ENCODE measurements at regions not wholly inside any gene's neighbourhood (a gene's known extent, or its start where the extent isn't known, plus 50 kb on each side); places are given as distances from the start of the nearest gene placed in this dataset.
A peak's percentile ranks its signal among the peaks of the same experiment; 100 is the strongest.

DNA sequence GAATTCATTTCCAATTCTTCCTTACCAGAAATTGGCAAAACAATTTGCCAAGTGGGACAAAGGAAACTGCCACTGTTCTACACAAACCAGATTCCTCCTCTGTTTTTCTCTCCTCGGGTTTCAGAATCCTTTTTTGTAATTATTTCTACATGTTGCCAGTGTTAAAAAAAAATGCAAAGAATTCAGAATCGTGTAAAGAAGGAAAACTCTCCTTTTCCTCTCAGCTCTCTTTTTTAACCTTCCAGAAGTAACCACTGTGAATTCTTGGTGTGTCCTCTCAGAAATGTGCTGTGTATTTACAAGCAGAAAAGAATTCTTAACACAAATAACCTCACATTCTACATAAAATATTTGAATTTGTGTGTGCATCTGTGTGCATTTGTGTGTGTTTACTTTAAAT, 224.6 kb downstream of the DRD1 start:
- intact Hi-C loops (cut with DNase I; ENCODE audit: low total_unique reads) = no loop called here
- DNase-seq = no peak
- WGBS, 5 donors = 24 to 36% (median 25%) methylated on average over 2 of the region's 2 CpGs
- TF ChIP-seq, protein P1, sequence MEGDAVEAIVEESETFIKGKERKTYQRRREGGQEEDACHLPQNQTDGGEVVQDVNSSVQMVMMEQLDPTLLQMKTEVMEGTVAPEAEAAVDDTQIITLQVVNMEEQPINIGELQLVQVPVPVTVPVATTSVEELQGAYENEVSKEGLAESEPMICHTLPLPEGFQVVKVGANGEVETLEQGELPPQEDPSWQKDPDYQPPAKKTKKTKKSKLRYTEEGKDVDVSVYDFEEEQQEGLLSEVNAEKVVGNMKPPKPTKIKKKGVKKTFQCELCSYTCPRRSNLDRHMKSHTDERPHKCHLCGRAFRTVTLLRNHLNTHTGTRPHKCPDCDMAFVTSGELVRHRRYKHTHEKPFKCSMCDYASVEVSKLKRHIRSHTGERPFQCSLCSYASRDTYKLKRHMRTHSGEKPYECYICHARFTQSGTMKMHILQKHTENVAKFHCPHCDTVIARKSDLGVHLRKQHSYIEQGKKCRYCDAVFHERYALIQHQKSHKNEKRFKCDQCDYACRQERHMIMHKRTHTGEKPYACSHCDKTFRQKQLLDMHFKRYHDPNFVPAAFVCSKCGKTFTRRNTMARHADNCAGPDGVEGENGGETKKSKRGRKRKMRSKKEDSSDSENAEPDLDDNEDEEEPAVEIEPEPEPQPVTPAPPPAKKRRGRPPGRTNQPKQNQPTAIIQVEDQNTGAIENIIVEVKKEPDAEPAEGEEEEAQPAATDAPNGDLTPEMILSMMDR (IDR thresholded peaks at IDR 0.05) = no peak
- no peaks in the 10 kb centered on the region for H3K9me3 ChIP-seq
- H3K4me1 ChIP-seq = peaks cover 0 to 14% (median 6%) of the 10 kb centered on the region in 4 donors
- no peaks in the 10 kb centered on the region for H3K36me3 ChIP-seq
- H3K4me3 ChIP-seq = no peak overlapping the region
- H3K27ac ChIP-seq = no peak overlapping the region
- no peaks in the 10 kb centered on the region for H3K27me3 ChIP-seq

DNA sequence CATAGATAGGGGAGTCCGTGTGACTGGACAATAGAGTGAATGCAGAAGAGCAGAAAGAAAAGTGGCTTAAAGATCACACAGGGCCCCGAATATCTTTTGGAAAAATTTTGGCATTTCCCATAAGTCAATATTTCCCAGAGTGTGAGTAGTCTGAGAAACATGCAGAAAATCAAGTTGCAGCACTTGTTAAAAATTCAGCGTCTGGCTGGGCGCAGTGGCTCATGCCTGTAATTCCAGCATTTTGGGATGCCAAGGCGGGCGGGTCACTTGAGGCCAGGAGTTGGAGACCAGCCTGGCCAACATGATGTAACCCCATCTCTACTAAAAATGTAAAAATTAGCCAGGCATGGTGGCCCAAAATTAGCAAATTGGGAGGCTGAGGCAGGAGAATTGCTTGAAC, 227.0 kb downstream of the DRD1 start:
- intact Hi-C loops (cut with DNase I; ENCODE audit: low total_unique reads) = no loop called here
- DNase-seq = no peak
- Histone ChIP-seq H3K36me3 (no peaks in the 10 kb centered on the region), H3K27ac (peak overlapping the region in 1 of 5 donors; percentile 9), H3K4me3 (no peak overlapping the region), H3K27me3 (no peaks in the 10 kb centered on the region), H3K4me1 (peaks cover 0 to 14% (median 6%) of the 10 kb centered on the region in 4 donors), H3K9me3 (no peaks in the 10 kb centered on the region)
- 56 to 81% (median 78%) methylated on average over 6 of the region's 6 CpGs for WGBS, 5 donors
- TF ChIP-seq, protein P1 (IDR thresholded peaks at IDR 0.05) = no peak
- TF ChIP-seq POLR2A (IDR thresholded peaks at IDR 0.05) (no peak), POLR2AphosphoS5 (IDR thresholded peaks at IDR 0.05) (peak in 1 of 3 donors; percentile 15), EP300 (IDR thresholded peaks at IDR 0.05) (no peak)

GRCh38 chr5:175215906-175216305, 228.1 kb downstream of the DRD1 start:
- H3K27me3 ChIP-seq = no peaks in the 10 kb centered on the region
- WGBS, 5 donors = 70 to 81% (median 73%) methylated on average over 11 of the region's 11 CpGs
- no peaks in the 10 kb centered on the region for H3K36me3 ChIP-seq
- H3K27ac ChIP-seq = no peak overlapping the region
- DNase-seq = no peak
- no peaks in the 10 kb centered on the region for H3K9me3 ChIP-seq
- H3K4me3 ChIP-seq = no peak overlapping the region
- intact Hi-C loops (cut with DNase I; ENCODE audit: low total_unique reads) = no loop called here
- H3K4me1 ChIP-seq = peaks cover 0 to 14% (median 6%) of the 10 kb centered on the region in 4 donors
- TF ChIP-seq POLR2AphosphoS5 (IDR thresholded peaks at IDR 0.05) (no peak), EP300 (IDR thresholded peaks at IDR 0.05) (no peak), POLR2A (IDR thresholded peaks at IDR 0.05) (no peak)
- TF ChIP-seq, protein P1 (IDR thresholded peaks at IDR 0.05) = no peak

DNA sequence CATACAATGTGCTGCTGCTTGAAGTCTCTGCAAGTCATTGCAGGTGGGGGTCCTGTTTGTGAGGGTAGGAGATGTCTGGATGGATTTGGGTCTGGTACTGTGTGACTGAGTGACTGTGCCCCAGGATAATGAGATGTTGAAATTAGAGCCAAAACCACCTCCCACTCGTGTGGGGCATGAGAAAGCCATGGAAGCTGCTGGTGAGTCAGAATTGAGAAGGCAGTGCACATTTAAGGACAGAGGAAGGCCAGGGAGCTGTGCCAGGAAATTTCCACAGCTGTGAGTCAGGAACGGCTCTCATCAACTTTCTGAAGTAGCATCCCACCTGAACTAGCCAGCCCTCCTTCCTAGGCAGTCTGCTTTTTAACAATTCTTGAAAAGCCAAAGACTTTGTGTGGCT, 229.8 kb downstream of the DRD1 start:
- TF ChIP-seq POLR2A (IDR thresholded peaks at IDR 0.05) (no peak), POLR2AphosphoS5 (IDR thresholded peaks at IDR 0.05) (peak in 1 of 3 donors; percentile 52)
- intact Hi-C loops (cut with DNase I; ENCODE audit: low total_unique reads) = no loop called here
- WGBS, 5 donors = 14 to 41% (median 35%) methylated on average over 2 of the region's 2 CpGs
- Histone ChIP-seq H3K27ac (no peak overlapping the region), H3K4me1 (peaks cover 0 to 5% (median 2%) of the 10 kb centered on the region in 4 donors), H3K27me3 (no peaks in the 10 kb centered on the region), H3K4me3 (no peak overlapping the region), H3K36me3 (no peaks in the 10 kb centered on the region), H3K9me3 (no peaks in the 10 kb centered on the region)
- DNase-seq = peak in 1 of 2 donors; percentile 7

DNA sequence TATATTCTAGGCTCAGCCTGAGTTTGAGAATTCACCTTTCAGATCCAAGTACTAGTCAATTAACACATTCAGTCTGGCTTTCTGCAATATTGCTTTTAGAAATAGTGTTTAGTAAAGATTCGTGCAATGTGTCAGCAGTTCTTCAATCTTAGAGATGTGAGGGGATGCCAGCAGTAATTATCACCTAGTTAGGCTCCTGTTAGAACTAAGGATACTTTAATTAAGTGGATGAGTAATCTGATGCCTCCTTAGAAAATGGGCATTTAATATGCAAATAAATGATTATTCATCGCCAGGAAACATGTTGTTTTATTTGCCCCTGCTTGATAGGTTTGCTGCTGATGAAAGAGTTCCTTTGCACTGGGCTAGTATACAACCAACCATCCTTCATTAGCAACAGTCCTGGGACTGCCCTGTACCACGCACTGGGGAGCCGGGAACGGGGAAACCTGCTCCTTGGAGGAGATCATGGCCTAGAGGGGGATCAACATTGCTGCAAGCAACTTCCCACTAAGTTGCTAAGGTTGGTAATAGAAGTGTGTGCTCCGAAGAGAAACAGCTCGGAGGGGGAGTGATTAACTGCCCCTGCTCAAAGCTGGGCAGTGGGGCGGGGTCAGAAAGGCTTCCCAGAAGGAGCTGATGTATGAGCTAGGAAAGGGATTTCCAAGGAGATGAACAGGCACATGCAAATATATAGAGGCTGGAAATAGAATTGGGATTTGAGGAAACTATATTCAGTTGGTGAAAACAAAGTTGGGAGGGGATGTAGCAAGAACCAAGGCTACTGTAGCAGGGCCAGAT, 231.8 kb downstream of the DRD1 start:
- TF ChIP-seq POLR2A (IDR thresholded peaks at IDR 0.05) (no peak), EP300 (IDR thresholded peaks at IDR 0.05) (no peak), POLR2AphosphoS5 (IDR thresholded peaks at IDR 0.05) (no peak)
- TF ChIP-seq, protein P1 (IDR thresholded peaks at IDR 0.05) = no peak
- no peak for DNase-seq
- H3K36me3 ChIP-seq = no peaks in the 10 kb centered on the region
- no peak overlapping the region for H3K27ac ChIP-seq
- intact Hi-C loops (cut with DNase I; ENCODE audit: low total_unique reads) = no loop called here
- no peak overlapping the region for H3K4me3 ChIP-seq
- 66 to 71% (median 67%) methylated on average over 8 of the region's 8 CpGs for WGBS, 5 donors
- no peaks in the 10 kb centered on the region for H3K27me3 ChIP-seq
- H3K4me1 ChIP-seq = peaks cover 0 to 3% (median 0%) of the 10 kb centered on the region in 4 donors
- H3K9me3 ChIP-seq = no peaks in the 10 kb centered on the region
